ENCODE measurements at regions not wholly inside any gene's neighbourhood (a gene's known extent, or its start where the extent isn't known, plus 50 kb on each side); places are given as distances from the start of the nearest gene placed in this dataset.

DNA sequence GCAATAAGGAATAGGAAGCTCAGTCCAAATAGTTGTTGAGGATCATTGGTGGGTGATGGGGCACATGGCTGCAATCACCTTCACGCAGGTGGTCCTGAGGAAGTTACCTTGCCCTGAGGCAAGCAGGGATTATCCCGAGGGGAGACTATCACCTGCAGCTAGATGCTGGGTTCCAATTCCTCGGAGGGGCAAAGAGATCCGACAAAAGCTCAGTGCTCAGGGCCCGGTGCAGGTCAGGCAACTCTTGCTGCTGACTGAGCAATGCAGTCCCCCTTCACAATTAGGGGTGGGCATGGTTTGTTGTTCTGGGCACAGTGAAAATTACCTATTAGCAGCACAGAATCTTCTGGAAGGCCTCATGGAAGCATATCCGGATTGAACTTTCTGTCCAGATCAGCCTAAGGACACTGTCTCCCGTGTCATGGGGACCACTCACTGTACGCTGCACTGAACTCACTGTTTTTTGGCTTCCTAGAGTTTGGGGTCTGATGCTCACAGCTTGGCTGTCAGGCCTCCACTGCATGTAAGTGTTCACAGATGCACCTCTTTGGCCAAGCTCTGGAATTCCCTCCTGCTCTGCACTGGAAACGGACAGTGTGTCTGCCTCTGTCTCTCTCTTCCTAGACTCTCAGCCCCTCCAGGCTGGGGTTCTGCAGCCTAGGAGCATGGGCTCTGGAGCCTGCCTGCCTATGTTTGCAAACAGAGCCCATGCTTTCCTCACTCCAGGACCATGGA, 372.7 kb downstream of the ZNF536 start:
- intact Hi-C loops (cut with DNase I) = no loop called here

DNA sequence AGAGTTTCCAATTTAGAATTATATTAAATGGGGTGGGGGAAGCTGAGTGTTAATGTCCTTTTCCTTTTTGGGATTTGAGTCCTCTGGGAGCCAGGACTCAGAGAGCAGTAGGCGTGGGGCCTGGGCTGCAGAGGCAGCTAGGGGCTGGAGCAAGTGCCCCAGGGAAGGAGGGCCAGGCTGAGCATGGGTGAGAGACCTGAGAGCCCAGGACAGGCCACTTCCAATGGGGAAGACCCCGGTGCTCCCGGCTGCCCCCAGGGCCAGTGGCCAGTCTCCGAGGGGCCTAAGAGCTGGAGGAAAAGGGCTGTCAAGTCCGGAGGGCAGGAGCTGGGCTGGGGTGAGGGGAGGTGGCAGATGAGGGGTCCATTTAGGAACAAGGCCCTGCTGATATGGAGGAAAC, 371.5 kb downstream of the ZNF536 start:
- no peaks in the 10 kb centered on the region for H3K4me1 ChIP-seq
- H3K36me3 ChIP-seq (replicated peaks in 1 of 2; ENCODE audit: insufficient read depth in 1 of 2, low read depth in 2 of 2) = no peaks in the 10 kb centered on the region
- WGBS, 2 donors = 63 to 83% methylated on average over 5 of the region's 5 CpGs
- DNase-seq (no peak), ATAC-seq (no peak)
- H3K4me3 ChIP-seq = no peak overlapping the region
- no peak overlapping the region for H3K27ac ChIP-seq
- intact Hi-C loops (cut with DNase I) = no loop called here
- no peaks in the 10 kb centered on the region for H3K9me3 ChIP-seq
- TF ChIP-seq, protein P1, sequence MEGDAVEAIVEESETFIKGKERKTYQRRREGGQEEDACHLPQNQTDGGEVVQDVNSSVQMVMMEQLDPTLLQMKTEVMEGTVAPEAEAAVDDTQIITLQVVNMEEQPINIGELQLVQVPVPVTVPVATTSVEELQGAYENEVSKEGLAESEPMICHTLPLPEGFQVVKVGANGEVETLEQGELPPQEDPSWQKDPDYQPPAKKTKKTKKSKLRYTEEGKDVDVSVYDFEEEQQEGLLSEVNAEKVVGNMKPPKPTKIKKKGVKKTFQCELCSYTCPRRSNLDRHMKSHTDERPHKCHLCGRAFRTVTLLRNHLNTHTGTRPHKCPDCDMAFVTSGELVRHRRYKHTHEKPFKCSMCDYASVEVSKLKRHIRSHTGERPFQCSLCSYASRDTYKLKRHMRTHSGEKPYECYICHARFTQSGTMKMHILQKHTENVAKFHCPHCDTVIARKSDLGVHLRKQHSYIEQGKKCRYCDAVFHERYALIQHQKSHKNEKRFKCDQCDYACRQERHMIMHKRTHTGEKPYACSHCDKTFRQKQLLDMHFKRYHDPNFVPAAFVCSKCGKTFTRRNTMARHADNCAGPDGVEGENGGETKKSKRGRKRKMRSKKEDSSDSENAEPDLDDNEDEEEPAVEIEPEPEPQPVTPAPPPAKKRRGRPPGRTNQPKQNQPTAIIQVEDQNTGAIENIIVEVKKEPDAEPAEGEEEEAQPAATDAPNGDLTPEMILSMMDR (IDR thresholded peaks at IDR 0.05) = no peak
- no peak for TF ChIP-seq POLR2A (IDR thresholded peaks at IDR 0.05)
- H3K27me3 ChIP-seq = no peaks in the 10 kb centered on the region

More for the DNA sequence above, 372.7 kb downstream of the ZNF536 start:
- Histone ChIP-seq H3K4me3 (no peak overlapping the region), H3K27ac (no peak overlapping the region), H3K36me3 (replicated peaks in 1 of 2; ENCODE audit: insufficient read depth in 1 of 2, low read depth in 2 of 2) (no peaks in the 10 kb centered on the region), H3K9me3 (peaks cover 0 to 7% (median 0%) of the 10 kb centered on the region in 3 donors), H3K27me3 (no peaks in the 10 kb centered on the region), H3K4me1 (no peaks in the 10 kb centered on the region)
- no peak for DNase-seq
- TF ChIP-seq POLR2A (IDR thresholded peaks at IDR 0.05) = no peak
- TF ChIP-seq, protein P1 (IDR thresholded peaks at IDR 0.05) = no peak
- no peak for ATAC-seq
- WGBS, 2 donors = 76 to 81% methylated on average over 9 of the region's 9 CpGs

DNA sequence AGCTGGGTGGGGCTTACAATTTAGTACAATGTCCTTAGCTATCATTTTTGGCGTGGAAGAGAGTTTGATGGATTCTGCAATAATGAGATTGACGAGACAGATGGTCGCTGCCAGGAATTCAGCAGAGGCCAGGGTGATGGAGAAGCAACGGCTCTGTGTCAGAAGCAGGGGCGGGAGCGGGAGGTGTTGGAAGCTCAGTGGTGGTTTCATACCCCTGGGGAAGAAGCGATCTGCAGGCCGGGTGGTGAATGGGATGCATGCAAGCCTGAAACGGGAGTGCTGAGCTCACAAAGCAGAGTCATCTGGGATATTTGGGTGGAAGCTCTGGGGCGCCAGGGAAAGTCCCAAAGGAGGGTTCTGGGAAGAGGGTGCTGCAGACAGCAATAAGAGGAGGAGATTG, 370.8 kb downstream of the ZNF536 start:
- WGBS, 2 donors = 34 to 49% methylated on average over 10 of the region's 10 CpGs
- Histone ChIP-seq H3K9me3 (no peaks in the 10 kb centered on the region), H3K4me1 (no peaks in the 10 kb centered on the region), H3K4me3 (no peak overlapping the region), H3K27ac (no peak overlapping the region), H3K27me3 (no peaks in the 10 kb centered on the region), H3K36me3 (replicated peaks in 1 of 2; ENCODE audit: insufficient read depth in 1 of 2, low read depth in 2 of 2) (no peaks in the 10 kb centered on the region)
- TF ChIP-seq POLR2A (IDR thresholded peaks at IDR 0.05) = no peak
- TF ChIP-seq, protein P1 (IDR thresholded peaks at IDR 0.05) = no peak
- DNase-seq (no peak), ATAC-seq (no peak)
- intact Hi-C loops (cut with DNase I) = no loop called here

DNA sequence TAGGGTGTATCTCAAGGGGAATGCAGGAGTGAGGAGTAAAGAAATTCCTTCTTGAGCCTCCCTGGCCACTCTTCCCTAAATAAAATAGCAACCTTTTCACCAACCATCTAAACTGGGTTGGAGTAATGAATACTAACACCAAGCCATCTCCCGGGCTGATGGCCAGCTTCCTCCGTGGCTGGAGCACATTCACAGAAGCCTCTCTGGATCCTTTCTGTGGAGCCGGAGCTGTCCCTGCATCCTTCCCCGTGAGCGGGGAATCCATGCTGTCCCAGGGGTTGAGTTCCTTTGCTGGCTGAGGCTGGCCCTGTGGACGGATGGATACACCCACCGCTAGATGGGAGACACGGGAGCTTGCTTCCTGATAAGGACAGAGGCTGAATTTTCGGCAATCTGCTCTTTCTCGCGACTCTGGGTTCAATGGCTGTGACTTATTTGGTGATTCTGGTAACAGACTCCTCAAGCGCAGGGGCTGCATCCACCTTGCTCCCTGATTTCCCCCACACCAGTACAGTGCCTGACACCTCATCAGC, 370.3 kb downstream of the ZNF536 start:
- ATAC-seq (no peak), DNase-seq (no peak)
- no peak overlapping the region for H3K27ac ChIP-seq
- intact Hi-C loops (cut with DNase I) = no loop called here
- no peaks in the 10 kb centered on the region for H3K27me3 ChIP-seq
- TF ChIP-seq, protein P1 (IDR thresholded peaks at IDR 0.05) = no peak
- TF ChIP-seq POLR2A (IDR thresholded peaks at IDR 0.05) = no peak
- H3K4me3 ChIP-seq = no peak overlapping the region
- 46 to 58% methylated on average over 9 to 12 of the region's 12 CpGs for WGBS, 2 donors
- no peaks in the 10 kb centered on the region for H3K9me3 ChIP-seq
- no peaks in the 10 kb centered on the region for H3K36me3 ChIP-seq (replicated peaks in 1 of 2; ENCODE audit: insufficient read depth in 1 of 2, low read depth in 2 of 2)
- no peaks in the 10 kb centered on the region for H3K4me1 ChIP-seq

DNA sequence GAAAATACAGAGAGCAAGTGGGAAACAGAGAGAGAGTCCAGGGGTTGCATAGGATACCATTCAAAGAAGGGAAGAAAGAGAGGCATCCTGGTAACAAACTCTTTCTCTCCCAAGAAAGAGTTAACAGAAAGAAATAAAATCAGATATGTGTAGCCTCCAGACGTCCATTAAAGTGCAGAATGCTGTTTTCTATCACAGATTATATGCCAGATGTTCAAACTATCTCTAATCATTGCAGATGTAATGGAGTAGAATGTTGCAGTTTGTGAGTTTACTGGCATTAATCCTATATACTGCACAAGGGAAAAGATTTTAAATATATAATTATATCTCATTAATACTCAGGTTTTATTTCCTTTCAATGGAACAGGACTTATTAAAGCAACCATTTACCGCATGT, 369.4 kb downstream of the ZNF536 start:
- 34% methylated on average over 2 of the region's 2 CpGs for WGBS, 2 donors
- H3K27ac ChIP-seq = no peak overlapping the region
- H3K36me3 ChIP-seq (replicated peaks in 1 of 2; ENCODE audit: insufficient read depth in 1 of 2, low read depth in 2 of 2) = no peaks in the 10 kb centered on the region
- DNase-seq = no peak
- ATAC-seq = no peak
- intact Hi-C loops (cut with DNase I) = no loop called here
- no peaks in the 10 kb centered on the region for H3K4me1 ChIP-seq
- TF ChIP-seq, protein P1 (IDR thresholded peaks at IDR 0.05) = no peak
- TF ChIP-seq POLR2A (IDR thresholded peaks at IDR 0.05) = no peak
- no peaks in the 10 kb centered on the region for H3K27me3 ChIP-seq
- H3K4me3 ChIP-seq = no peak overlapping the region
- no peaks in the 10 kb centered on the region for H3K9me3 ChIP-seq

Measured in body of pancreas (tissue), 4 donors.